HEK293T (cell line): ENCODE measurements at regions not wholly inside any gene's neighbourhood (a gene's known extent, or its start where the extent isn't known, plus 50 kb on each side); places are given as distances from the start of the nearest gene placed in this dataset.

Experiments
- CTCF ChIA-PET: fragments of 350-600 bp; formaldehyde crosslinking; extraction: SDS; loops from one replicate; lab custom pipeline; 2021; ENCODE audit warnings: antibody characterized with exemption, inconsistent platforms; lab: Yijun Ruan, JAX
- POLR2A ChIA-PET: fragments of 350-600 bp; formaldehyde crosslinking; extraction: SDS; loops from one replicate; lab custom pipeline; 2020; ENCODE audit warnings: antibody characterized with exemption, inconsistent platforms; lab: Yijun Ruan, JAX
- DNase-seq: peaks from one replicate; pipeline ENCODE4 v3.0.0; 2012; ENCODE audit warnings: mixed read lengths; ENCODE audit errors: extremely low spot score
- ARNT ChIP-seq: fragments of 450-650 bp; IDR thresholded peaks from 2 replicates; pipeline ENCODE4 v1.6.1; 2017; ENCODE audit warnings: mild to moderate bottlenecking
- BHLHE40 ChIP-seq: fragments of 450-650 bp; IDR thresholded peaks from 2 replicates; pipeline ENCODE4 v1.6.1; 2016; ENCODE audit warnings: mild to moderate bottlenecking, moderate library complexity, borderline replicate concordance
- CTBP1 ChIP-seq: fragments of 450-650 bp; IDR thresholded peaks from 2 replicates; pipeline ENCODE4 v1.6.1; 2016; ENCODE audit warnings: borderline replicate concordance
- ELF4 ChIP-seq: fragments of 450-650 bp; IDR thresholded peaks from 2 replicates; pipeline ENCODE4 v1.6.1; 2017; ENCODE audit warnings: antibody characterized with exemption
- FOXA1 ChIP-seq: fragments of 450-650 bp; IDR thresholded peaks from 2 replicates; pipeline ENCODE4 v1.6.1; 2016; ENCODE audit warnings: mild to moderate bottlenecking
- FOXK2 ChIP-seq: fragments of 450-650 bp; IDR thresholded peaks from 2 replicates; pipeline ENCODE4 v1.6.1; 2016; ENCODE audit warnings: mild to moderate bottlenecking
- FOXM1 ChIP-seq: fragments of 450-650 bp; IDR thresholded peaks from 2 replicates; pipeline ENCODE4 v1.6.1; 2017; ENCODE audit warnings: mild to moderate bottlenecking, borderline replicate concordance
- HDGF ChIP-seq: fragments of 450-650 bp; IDR thresholded peaks from 2 replicates; pipeline ENCODE4 v1.6.1; 2017; ENCODE audit warnings: antibody characterized with exemption, borderline replicate concordance
- L3MBTL2 ChIP-seq: fragments of 450-650 bp; conservative IDR thresholded peaks from 2 replicates; pipeline ENCODE4 v1.6.1; 2016; ENCODE audit warnings: mild to moderate bottlenecking
- LEF1 ChIP-seq: fragments of 450-650 bp; IDR thresholded peaks from 2 replicates; pipeline ENCODE4 v1.6.1; 2017; ENCODE audit warnings: mild to moderate bottlenecking, borderline replicate concordance
- NFRKB ChIP-seq: fragments of 450-650 bp; IDR thresholded peaks from 2 replicates; pipeline ENCODE4 v1.6.1; 2016; ENCODE audit warnings: mild to moderate bottlenecking, moderate library complexity
- SP1 ChIP-seq: fragments of 450-650 bp; IDR thresholded peaks from 2 replicates; pipeline ENCODE4 v1.6.1; 2017
- SUZ12 ChIP-seq: fragments of 450-650 bp; IDR thresholded peaks from 2 replicates; pipeline ENCODE4 v1.6.1; 2016; ENCODE audit warnings: mild to moderate bottlenecking
- TARDBP ChIP-seq: fragments of 450-650 bp; IDR thresholded peaks from 2 replicates; pipeline ENCODE4 v1.6.1; 2016
- ZNF384 ChIP-seq: fragments of 450-650 bp; IDR thresholded peaks from 2 replicates; pipeline ENCODE4 v1.6.1; 2016
- TF ChIP-seq, protein P1 (sequence below): fragments of 450-650 bp; IDR thresholded peaks from 2 replicates; pipeline ENCODE4 v1.6.1; 2016

GRCh38 chr15:94056314-94056713, 175.0 kb upstream of the MCTP2 start:
- POLR2A ChIA-PET: no interaction called here
- CTCF ChIA-PET: no interaction called here
- no peak for TF ChIP-seq FOXM1
- TF ChIP-seq BHLHE40: no peak
- TF ChIP-seq FOXA1: no peak
- TF ChIP-seq HDGF: no peak
- TF ChIP-seq, protein P1, sequence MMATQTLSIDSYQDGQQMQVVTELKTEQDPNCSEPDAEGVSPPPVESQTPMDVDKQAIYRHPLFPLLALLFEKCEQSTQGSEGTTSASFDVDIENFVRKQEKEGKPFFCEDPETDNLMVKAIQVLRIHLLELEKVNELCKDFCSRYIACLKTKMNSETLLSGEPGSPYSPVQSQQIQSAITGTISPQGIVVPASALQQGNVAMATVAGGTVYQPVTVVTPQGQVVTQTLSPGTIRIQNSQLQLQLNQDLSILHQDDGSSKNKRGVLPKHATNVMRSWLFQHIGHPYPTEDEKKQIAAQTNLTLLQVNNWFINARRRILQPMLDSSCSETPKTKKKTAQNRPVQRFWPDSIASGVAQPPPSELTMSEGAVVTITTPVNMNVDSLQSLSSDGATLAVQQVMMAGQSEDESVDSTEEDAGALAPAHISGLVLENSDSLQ: no peak
- DNase-seq: no peak

DNA sequence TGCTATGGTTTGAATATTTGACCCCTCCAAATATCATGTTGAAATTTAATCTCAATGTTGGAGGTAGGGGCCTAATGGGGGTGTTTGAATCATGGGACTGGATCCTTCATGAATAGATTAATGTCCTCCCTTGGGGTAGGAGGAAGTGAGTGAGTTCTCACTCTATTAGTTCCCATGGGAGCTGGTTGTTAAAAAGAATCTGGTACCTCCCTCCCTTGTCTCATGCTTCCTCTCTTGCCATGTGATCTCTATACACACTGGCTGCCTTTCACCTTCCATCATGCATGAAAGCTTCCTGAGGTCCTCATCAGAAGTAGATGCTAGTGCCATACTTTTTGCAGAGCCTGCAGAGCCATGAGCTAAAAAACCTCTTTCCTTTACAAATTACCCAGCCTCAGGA, 177.7 kb upstream of the MCTP2 start:
- DNase-seq: no peak
- TF ChIP-seq ELF4 (no peak), FOXM1 (no peak), LEF1 (no peak), BHLHE40 (no peak), CTBP1 (no peak), FOXA1 (no peak), SP1 (no peak), FOXK2 (no peak), SUZ12 (no peak), ARNT (no peak), ZNF384 (no peak), TARDBP (no peak), NFRKB (no peak), L3MBTL2 (no peak), HDGF (no peak)
- TF ChIP-seq, protein P1: no peak
- ChIA-PET POLR2A (no interaction called here), CTCF (no interaction called here)

DNA sequence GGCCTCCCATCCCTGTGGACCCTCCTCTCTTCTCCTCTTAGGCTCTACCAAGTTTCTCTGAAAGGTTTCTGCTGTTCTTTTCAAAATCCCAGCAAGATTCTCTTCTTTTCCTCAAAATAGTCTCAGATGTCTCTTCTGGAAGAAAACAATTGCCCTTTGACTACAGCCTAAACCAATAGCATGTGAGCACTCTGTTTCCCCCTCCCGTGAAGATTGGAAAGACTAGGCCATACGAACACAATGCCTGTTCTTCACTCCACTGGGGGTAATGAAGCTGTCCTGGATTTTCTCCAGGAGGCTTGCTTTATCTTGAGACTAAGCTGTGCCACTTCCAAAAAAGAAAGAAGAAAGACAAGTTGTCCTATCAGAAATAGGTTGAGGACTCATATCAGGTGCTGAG, 178.7 kb upstream of the MCTP2 start:
- no peak for DNase-seq
- TF ChIP-seq TARDBP: no peak
- TF ChIP-seq BHLHE40: no peak
- TF ChIP-seq CTBP1: no peak
- no peak for TF ChIP-seq ARNT
- no peak for TF ChIP-seq SUZ12
- no peak for TF ChIP-seq FOXA1
- TF ChIP-seq FOXM1: no peak
- no peak for TF ChIP-seq ZNF384
- TF ChIP-seq LEF1: no peak
- no peak for TF ChIP-seq NFRKB
- no peak for TF ChIP-seq L3MBTL2
- no peak for TF ChIP-seq SP1
- no peak for TF ChIP-seq HDGF
- CTCF ChIA-PET: no interaction called here
- POLR2A ChIA-PET: no interaction called here

DNA sequence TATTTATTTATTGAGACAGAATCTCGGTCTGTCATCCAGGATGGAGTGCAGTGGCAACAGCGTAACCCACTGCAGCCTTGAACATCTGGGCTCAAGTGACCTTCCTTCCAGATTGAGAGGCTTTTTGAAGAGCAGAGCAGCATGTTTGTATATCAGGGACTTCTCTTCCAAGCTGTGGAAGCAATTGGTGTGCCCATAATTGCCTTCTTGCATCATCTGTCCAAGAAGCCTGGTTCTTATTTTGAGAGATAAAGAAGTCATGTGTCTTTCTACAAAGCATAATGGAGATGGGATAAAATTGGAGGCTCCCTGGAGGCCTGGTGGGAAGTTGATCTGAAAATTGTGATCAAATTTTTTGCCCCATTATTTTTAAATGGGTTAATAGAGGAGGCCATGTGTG, 183.8 kb upstream of the MCTP2 start:
- ChIA-PET POLR2A (no interaction called here), CTCF (no interaction called here)
- DNase-seq: no peak
- TF ChIP-seq BHLHE40: no peak
- no peak for TF ChIP-seq HDGF
- no peak for TF ChIP-seq ELF4
- TF ChIP-seq FOXM1: no peak
- no peak for TF ChIP-seq NFRKB
- TF ChIP-seq ARNT: no peak
- no peak for TF ChIP-seq SP1
- TF ChIP-seq SUZ12: no peak
- TF ChIP-seq, protein P1: no peak
- no peak for TF ChIP-seq LEF1
- no peak for TF ChIP-seq FOXA1
- no peak for TF ChIP-seq TARDBP
- TF ChIP-seq CTBP1: no peak
- no peak for TF ChIP-seq L3MBTL2
- no peak for TF ChIP-seq ZNF384

- ChIA-PET POLR2A (no interaction called here), CTCF (interaction anchor here (0.6 to 0.8 kb wide), 2 partner anchors 69 to 1024 kb away, joined by 4 to 5 read pairs; no protein-coding TSS in a partner anchor)
- TF ChIP-seq, protein P1: no peak
- no peak for DNase-seq
These were observed 189.0 kb upstream of the MCTP2 start for GRCh38 chr15:94042180-94042928.

- ChIA-PET CTCF (no interaction called here), POLR2A (no interaction called here)
- TF ChIP-seq BHLHE40 (no peak), FOXM1 (no peak), ELF4 (no peak), ZNF384 (no peak), TARDBP (no peak), LEF1 (no peak), ARNT (no peak), FOXA1 (no peak)
- no peak for DNase-seq
These were observed 189.6 kb upstream of the MCTP2 start for GRCh38 chr15:94041746-94042145.
